Activated naive CD8-positive, alpha-beta T cell treated with anti-CD3 and anti-CD28 coated beads for 36 hours (primary cell): ENCODE measurements at regions not wholly inside any gene's neighbourhood (a gene's known extent, or its start where the extent isn't known, plus 50 kb on each side); places are given as distances from the start of the nearest gene placed in this dataset.
"Not testable (repeated sequence)": the region's sequence is repeated elsewhere in the genome, so short reads cannot be mapped to it uniquely, and the experiment has no call there.

Source experiments
- DNase-seq: peaks from one replicate; pipeline ENCODE4 v3.0.0; 2021
- H3K27ac Mint-ChIP-seq: one replicate; pipeline ENCODE4 v1.8.0; 2022; ENCODE audit warnings: mild to moderate bottlenecking, moderate library complexity, mixed read lengths
- H3K27me3 Mint-ChIP-seq: one replicate; pipeline ENCODE4 v1.8.0; 2022; ENCODE audit warnings: mild to moderate bottlenecking, mixed read lengths
- H3K36me3 Mint-ChIP-seq: one replicate; pipeline ENCODE4 v1.8.0; 2021; ENCODE audit warnings: mild to moderate bottlenecking, mixed read lengths
- H3K4me1 Mint-ChIP-seq: one replicate; pipeline ENCODE4 v1.8.0; 2021; ENCODE audit warnings: mixed read lengths
- H3K4me3 Mint-ChIP-seq: one replicate; pipeline ENCODE4 v1.8.0; 2022; ENCODE audit warnings: mild to moderate bottlenecking, moderate library complexity, mixed read lengths
- H3K9me3 Mint-ChIP-seq: one replicate; pipeline ENCODE4 v1.8.0; 2022; ENCODE audit warnings: mixed read lengths

DNA sequence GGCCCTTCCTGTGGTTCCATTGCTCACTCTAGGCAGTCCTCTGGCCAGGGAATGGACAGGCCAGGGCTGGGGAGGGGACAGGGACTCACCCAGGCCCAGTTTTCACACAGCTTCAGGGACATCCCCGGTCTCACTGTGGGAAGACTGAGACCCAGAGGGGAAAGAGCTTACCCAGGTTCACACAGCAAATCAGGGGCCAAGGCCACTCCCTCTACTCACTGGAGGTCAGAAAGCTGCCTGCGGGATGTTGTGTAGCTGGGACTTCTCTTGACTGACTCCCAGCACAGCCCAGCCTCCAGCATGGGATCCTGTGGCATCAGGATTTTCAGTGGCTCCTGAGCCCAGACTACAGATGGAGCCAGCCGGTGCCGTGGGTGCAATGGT, 122.3 kb upstream of the AKAP13 start:
- not testable (repeated sequence) for H3K36me3 Mint-ChIP-seq, H3K4me3 Mint-ChIP-seq, H3K4me1 Mint-ChIP-seq, H3K27ac Mint-ChIP-seq, H3K27me3 Mint-ChIP-seq, H3K9me3 Mint-ChIP-seq, DNase-seq

- not testable (repeated sequence) for H3K4me1 Mint-ChIP-seq, DNase-seq, H3K27ac Mint-ChIP-seq, H3K36me3 Mint-ChIP-seq, H3K9me3 Mint-ChIP-seq, H3K4me3 Mint-ChIP-seq, H3K27me3 Mint-ChIP-seq
These were observed 121.7 kb upstream of the AKAP13 start for GRCh38 chr15:85258559-85259209.

GRCh38 chr15:85260526-85260925, 119.9 kb upstream of the AKAP13 start:
- not testable (repeated sequence) for H3K4me3 Mint-ChIP-seq, H3K36me3 Mint-ChIP-seq, H3K4me1 Mint-ChIP-seq, H3K27me3 Mint-ChIP-seq, H3K27ac Mint-ChIP-seq, H3K9me3 Mint-ChIP-seq, DNase-seq

DNA sequence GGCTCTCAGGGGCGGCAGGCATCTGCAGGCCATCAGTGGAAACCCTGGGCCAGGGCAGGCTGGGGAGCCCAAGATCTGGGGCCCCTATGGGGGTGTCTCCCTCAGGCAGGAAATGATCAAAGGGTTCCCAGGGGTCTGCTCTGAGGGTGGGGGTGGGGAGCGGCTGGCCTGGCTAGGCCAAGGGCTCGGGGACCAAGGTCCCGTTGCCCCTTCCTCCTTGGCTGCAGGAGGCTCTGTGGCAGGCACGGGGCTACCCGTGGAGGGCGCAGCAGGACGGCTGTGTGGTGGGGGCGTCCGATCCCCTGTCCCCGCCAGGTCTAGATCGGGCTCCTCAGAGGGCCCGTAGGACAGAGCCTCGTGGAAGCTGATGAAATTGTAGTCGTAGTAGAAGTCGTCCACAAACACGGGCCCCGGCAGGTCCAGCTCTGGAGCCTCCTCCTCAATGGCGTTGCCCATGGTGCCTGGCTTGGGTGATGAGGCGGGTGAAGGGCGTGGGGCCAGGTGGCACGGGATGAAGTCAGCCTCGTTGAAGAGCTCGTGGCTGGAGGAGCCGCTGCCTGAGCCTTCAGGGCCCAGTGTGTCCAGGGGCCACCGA, 117.8 kb upstream of the AKAP13 start:
- H3K4me3 Mint-ChIP-seq, H3K36me3 Mint-ChIP-seq, H3K27me3 Mint-ChIP-seq, H3K9me3 Mint-ChIP-seq, DNase-seq, H3K4me1 Mint-ChIP-seq, H3K27ac Mint-ChIP-seq: not testable (repeated sequence)

- not testable (repeated sequence) for DNase-seq, H3K9me3 Mint-ChIP-seq, H3K36me3 Mint-ChIP-seq, H3K4me1 Mint-ChIP-seq, H3K4me3 Mint-ChIP-seq, H3K27me3 Mint-ChIP-seq, H3K27ac Mint-ChIP-seq
These were observed 116.5 kb upstream of the AKAP13 start for GRCh38 chr15:85263842-85264440.

- H3K4me3 Mint-ChIP-seq, H3K27me3 Mint-ChIP-seq, H3K36me3 Mint-ChIP-seq, H3K9me3 Mint-ChIP-seq, DNase-seq, H3K4me1 Mint-ChIP-seq, H3K27ac Mint-ChIP-seq: not testable (repeated sequence)
These were observed 115.7 kb upstream of the AKAP13 start for GRCh38 chr15:85264614-85265190.

GRCh38 chr15:85267158-85267857, 113.1 kb upstream of the AKAP13 start:
- H3K4me3 Mint-ChIP-seq, DNase-seq, H3K27me3 Mint-ChIP-seq, H3K4me1 Mint-ChIP-seq, H3K27ac Mint-ChIP-seq, H3K9me3 Mint-ChIP-seq, H3K36me3 Mint-ChIP-seq: not testable (repeated sequence)

- Mint-ChIP-seq H3K27me3 (no peaks in the 10 kb centered on the region), H3K4me1 (no peaks in the 10 kb centered on the region), H3K4me3 (no peak overlapping the region), H3K27ac (no peak overlapping the region), H3K9me3 (no peaks in the 10 kb centered on the region), H3K36me3 (no peaks in the 10 kb centered on the region)
- DNase-seq, result no peak
These were observed 105.9 kb upstream of the AKAP13 start for GRCh38 chr15:85274315-85275050.

GRCh38 chr15:85276508-85276907, 103.9 kb upstream of the AKAP13 start:
- no peak overlapping the region for H3K27ac Mint-ChIP-seq
- DNase-seq, result no peak
- H3K4me1 Mint-ChIP-seq, result peaks cover 6% of the 10 kb centered on the region
- no peak overlapping the region for H3K4me3 Mint-ChIP-seq
- no peaks in the 10 kb centered on the region for H3K36me3 Mint-ChIP-seq
- H3K27me3 Mint-ChIP-seq, result no peaks in the 10 kb centered on the region
- H3K9me3 Mint-ChIP-seq, result no peaks in the 10 kb centered on the region

DNA sequence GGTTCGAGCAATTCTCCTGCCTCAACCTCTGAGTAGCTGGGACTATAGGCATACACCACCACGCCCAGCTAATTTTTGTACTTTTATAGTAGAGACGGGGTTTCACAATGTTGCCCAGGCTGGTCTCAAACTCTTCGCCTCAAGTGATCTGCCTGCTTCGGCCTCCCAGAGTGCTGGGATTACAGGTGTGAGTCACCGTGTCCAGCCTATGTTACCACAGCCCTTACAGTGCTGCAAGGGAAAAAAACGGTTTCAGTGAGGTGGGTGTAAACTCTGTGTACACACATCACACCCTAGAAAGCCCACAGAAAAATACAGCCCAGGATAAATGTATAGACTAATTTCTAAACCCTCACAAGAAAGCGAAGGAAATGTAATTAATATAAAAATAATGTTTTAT, 103.5 kb upstream of the AKAP13 start:
- DNase-seq, result no peak
- Mint-ChIP-seq H3K4me1 (peaks cover 6% of the 10 kb centered on the region), H3K9me3 (no peaks in the 10 kb centered on the region), H3K27ac (no peak overlapping the region), H3K36me3 (no peaks in the 10 kb centered on the region), H3K4me3 (no peak overlapping the region), H3K27me3 (no peaks in the 10 kb centered on the region)

GRCh38 chr15:85277847-85278370, 102.5 kb upstream of the AKAP13 start:
- no peak for DNase-seq
- Mint-ChIP-seq H3K27ac (no peak overlapping the region), H3K9me3 (no peaks in the 10 kb centered on the region), H3K36me3 (no peaks in the 10 kb centered on the region), H3K4me1 (peaks cover 6% of the 10 kb centered on the region), H3K4me3 (no peak overlapping the region), H3K27me3 (no peaks in the 10 kb centered on the region)

- H3K4me3 Mint-ChIP-seq, result no peak overlapping the region
- H3K4me1 Mint-ChIP-seq, result peaks cover 6% of the 10 kb centered on the region
- H3K9me3 Mint-ChIP-seq, result no peaks in the 10 kb centered on the region
- no peaks in the 10 kb centered on the region for H3K27me3 Mint-ChIP-seq
- no peaks in the 10 kb centered on the region for H3K36me3 Mint-ChIP-seq
- peak overlapping the region; percentile 9 for H3K27ac Mint-ChIP-seq
- no peak for DNase-seq
These were observed 100.2 kb upstream of the AKAP13 start for GRCh38 chr15:85280203-85280602.

GRCh38 chr15:85281293-85281882, 99.0 kb upstream of the AKAP13 start:
- Mint-ChIP-seq H3K27ac (no peak overlapping the region), H3K4me1 (peaks cover 6% of the 10 kb centered on the region), H3K4me3 (no peak overlapping the region), H3K27me3 (no peaks in the 10 kb centered on the region), H3K9me3 (no peaks in the 10 kb centered on the region), H3K36me3 (no peaks in the 10 kb centered on the region)
- no peak for DNase-seq

DNA sequence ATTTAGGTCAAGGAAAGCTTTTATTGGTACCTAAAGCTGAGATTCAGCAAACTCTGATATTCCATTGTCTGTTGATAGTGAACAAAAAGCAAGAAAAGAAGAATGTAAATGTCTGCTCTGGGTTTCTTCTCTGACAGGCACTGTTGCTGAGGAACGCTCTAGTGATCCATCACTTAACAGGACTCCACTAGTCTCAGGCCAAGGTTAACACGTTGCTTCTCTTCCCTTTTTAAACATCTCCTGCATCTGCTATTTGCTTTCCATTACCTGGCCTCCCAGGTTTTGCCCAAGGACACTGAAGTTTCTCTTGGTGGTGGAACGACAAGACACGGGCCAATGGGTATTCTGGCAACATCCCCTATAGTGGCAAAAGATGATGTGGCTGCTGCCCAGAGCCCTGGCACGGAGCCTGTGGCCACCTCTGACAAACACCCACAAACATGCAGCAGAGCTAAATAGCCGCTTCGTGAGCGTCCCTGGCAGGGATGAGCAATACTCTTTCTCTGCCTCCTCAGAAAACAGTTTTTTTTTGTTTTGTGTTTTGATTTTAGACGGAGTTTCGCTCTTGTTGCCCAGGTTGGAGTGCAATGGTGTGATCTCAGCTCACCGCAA, 97.8 kb upstream of the AKAP13 start:
- no peaks in the 10 kb centered on the region for H3K27me3 Mint-ChIP-seq
- no peak overlapping the region for H3K4me3 Mint-ChIP-seq
- no peak overlapping the region for H3K27ac Mint-ChIP-seq
- no peak for DNase-seq
- no peaks in the 10 kb centered on the region for H3K9me3 Mint-ChIP-seq
- H3K4me1 Mint-ChIP-seq, result peaks cover 6% of the 10 kb centered on the region
- no peaks in the 10 kb centered on the region for H3K36me3 Mint-ChIP-seq
